IPS-18c (cell line): ENCODE measurements at regions not wholly inside any gene's neighbourhood (a gene's known extent, or its start where the extent isn't known, plus 50 kb on each side); places are given as distances from the start of the nearest gene placed in this dataset.

ENCODE experiments used
- H3K4me3 ChIP-seq: 2 replicates; pipeline ENCODE4 v1.7.0; 2013; ENCODE audit warnings: low read depth, mild to moderate bottlenecking, low read length, moderate library complexity; ENCODE audit not compliant: insufficient read depth
- H3K9me3 ChIP-seq: one replicate; pipeline ENCODE4 v1.6.1; 2013; ENCODE audit warnings: mild to moderate bottlenecking, low read length, moderate library complexity; ENCODE audit not compliant: control insufficient read depth, insufficient read depth

DNA sequence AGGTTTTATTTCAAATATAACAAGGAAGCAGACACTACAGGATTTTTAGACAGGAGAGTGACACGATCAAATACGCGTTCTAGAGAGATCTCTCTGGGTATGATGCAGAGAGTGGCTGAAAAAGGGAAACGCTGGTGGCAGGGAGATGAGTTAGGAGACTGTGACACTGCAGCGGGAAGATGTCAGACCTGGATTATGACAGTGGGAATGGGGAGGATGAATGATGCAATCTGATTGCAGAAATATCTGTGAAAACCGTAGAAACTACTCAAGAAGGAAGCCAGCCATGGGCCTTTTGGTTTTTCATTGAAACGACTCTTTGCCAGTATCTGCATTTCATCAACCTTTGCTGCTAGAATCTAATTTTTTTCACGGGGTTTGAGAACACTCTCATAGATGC lies 157.9 kb downstream of the FAM43A start:
- H3K9me3 ChIP-seq: no peaks in the 10 kb centered on the region
- no peak overlapping the region for H3K4me3 ChIP-seq

DNA sequence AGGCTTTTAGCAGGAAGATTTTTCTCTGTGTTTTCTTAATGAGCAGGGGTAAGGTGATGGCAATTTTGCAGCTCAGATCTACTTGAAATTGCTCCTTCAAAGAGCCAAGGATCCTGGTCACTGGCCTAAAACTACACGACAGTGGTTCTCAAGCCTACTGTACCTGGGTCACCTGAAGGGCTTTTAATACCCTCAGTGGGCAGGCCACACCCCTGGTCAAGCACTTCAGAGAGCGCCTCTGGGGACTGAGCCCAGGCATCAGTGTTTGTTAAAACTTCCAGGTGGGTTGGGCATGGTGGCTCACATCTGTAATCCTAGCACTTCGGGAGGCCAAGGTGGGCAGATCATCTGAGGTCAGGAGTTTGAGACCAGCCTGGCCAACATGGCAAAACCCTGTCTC lies 158.4 kb downstream of the FAM43A start:
- Histone ChIP-seq H3K9me3 (no peaks in the 10 kb centered on the region), H3K4me3 (no peak overlapping the region)

DNA sequence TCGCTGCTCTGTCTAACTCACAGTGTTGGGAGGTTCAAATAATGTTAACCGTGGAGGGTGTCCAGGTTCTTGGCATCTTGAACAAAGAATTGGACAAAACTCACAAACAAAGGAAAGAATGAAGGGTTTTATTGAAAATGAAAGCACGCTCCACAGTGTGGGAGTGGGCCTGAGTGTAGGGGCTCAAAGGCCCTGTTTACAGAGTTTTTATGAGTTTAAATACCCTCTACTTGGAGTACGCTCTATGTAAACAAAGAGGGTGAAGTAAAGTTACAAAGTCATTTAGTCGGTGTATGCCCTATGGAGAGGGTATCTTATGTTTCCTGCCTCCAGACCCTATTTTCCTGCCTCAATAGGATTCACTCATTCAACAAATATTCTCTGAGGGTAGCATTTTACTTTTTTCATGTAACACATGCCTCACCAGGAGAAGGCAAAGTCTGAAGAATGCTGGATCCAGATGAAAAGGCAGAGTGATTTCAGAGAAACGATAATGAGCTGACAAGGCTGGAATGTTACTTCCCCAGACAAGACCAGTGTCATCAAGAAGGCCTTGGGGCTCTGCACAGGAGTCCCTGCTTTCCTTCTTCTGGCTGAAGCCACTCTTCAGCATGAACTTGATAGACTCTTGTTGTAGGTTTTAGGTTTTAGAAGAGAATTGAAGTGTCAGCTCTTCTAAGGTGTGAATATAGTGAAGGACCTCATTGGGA lies 163.6 kb downstream of the FAM43A start:
- Histone ChIP-seq H3K9me3 (peaks cover 2% of the 10 kb centered on the region), H3K4me3 (no peak overlapping the region)

DNA sequence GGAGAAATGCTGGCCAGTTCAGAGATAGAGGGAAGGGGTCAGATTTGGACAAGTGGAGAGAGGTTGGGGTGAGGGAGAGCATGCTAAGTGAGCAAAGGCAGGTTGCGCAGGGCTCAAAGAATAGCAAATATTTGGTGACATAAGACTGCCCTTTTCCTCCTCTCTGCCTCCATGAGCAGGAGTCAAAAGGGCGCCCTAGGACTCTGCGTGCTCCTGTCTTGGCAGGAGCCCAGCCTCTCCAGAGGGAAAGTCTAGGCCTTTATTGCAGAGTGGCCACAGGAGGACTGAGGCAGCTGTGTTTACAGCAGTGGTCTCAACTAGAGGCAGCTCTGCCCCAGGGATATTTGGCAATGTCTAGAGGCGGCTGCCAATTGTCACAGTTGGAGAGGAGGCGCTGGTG lies 165.6 kb downstream of the FAM43A start:
- Histone ChIP-seq H3K9me3 (peaks cover 2% of the 10 kb centered on the region), H3K4me3 (no peak overlapping the region)

DNA sequence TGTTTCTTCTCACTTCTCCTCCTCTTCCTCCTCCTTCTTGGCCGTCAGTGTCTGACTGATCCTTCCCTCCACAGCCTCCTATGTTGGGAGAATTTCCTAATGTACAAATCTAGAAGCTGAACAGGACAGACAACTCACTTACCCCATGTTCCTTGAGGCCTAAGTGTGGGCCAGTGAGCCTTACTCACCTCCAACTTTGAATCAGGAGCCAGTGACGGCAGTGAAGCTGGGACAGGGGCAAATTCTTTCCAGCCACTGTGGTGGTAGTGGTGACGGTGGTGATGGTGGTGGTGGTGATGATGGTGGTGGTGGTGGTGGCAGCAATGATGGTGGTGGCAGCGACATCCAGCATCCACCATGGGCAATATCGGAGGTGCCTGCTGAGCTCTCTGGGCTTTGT lies 166.3 kb downstream of the FAM43A start:
- no peak overlapping the region for H3K4me3 ChIP-seq
- peaks cover 2% of the 10 kb centered on the region for H3K9me3 ChIP-seq

DNA sequence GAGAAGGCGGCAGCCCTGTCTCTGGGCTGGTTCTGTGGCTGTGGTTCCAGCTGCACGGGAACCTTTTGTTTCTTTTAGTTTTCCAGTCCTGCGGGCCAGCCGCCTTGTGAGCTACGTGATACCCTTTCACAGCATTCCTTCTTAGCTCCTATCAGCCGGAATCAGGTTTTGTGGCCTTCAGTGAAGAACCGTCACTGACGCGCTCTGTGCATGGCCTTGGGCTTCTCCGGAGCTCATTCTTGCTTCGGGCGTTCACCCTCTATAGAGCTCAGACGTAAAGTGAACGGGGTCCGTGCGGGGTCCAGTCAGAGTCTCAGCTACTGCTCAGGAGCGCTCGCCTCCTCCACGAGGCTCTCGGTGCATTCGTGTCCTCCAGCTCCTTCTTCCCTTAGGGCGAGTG lies 166.7 kb downstream of the FAM43A start:
- no peak overlapping the region for H3K4me3 ChIP-seq
- peaks cover 2% of the 10 kb centered on the region for H3K9me3 ChIP-seq

DNA sequence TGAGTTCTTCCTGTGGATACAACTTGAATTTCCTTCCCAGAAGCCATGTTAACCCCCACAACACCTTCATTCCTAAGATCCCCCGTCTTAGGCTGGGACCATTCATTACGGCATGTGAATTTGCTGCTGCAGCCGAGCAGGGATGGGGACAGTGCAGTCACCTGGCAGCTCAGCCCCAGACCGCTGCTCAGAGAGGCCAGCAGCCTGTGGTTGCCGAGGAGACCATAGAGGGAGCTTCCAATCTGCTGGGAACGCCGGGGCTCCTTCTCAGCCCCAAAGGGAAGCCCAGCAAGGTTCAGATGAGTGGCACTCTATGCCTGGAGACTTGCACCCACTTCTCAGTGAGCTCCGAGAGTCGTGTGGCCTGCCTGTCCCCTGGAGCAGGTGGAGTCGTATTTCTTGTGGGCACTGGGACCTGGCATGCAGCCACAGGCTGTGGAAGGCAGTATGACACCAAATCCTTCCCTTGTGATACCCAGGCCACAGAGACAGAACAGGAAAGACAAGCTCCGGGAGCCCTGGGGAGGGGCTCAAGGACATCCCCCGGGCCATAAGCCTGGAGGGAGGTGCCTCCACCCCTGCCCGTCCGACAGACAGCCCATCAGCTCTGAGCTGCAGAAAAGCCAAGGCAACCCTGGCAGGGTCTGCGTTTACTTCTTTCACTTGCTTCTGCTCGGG lies 167.3 kb downstream of the FAM43A start:
- Histone ChIP-seq H3K4me3 (no peak overlapping the region), H3K9me3 (peaks cover 2% of the 10 kb centered on the region)

DNA sequence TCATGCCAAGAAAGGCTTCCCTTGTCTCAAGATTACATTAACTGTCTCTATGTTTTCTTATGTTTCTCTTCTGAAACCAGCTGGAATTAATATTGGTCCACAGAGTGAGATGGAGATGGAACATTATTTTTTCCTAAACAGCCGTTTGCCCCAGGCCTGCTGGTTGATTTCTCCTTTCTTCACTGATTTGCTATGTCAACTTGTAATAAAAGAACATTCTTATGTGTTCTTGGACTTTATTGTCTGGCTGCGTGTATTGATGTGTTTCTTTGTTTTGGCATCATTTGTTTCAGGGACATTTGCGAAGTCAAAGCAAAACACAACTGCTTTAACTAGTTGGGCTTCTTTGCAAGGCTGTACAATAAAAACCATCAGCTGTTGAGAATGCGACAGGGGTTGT lies 168.5 kb downstream of the FAM43A start:
- H3K4me3 ChIP-seq: no peak overlapping the region

DNA sequence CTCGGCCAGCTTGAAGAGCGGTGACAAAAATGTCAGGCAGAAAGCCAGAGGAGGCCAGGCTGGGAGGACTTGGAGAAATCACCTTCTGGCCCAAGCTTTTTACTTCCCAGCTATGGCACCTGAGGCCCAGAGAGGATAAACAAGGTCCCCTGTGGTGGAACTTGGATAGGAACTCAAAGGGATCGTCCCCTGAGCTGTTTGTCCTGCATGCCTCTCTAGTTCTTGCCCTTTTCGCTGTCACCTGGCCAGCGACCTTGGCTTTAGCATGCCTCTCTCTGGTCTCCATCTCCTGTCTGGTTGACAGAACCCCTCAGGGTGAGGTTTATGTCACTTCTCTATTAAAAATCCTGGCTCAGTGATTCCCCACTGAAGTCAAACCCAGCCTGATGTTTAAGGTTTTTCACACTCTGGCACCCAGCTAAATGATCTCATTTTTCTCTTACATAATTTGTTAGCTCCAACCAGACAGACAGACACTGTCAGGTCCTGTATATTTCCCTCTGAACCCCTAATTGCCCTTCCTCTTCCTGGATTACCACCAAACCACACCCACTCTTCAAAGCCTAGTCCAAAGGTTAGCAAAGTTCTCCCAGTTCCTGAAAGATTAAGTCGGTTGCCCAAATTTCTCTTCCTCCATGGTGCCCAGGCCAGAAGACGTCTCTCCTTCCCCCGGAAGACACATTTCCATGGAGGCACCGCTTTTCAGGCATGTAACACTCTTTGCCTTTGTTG lies 169.1 kb downstream of the FAM43A start:
- H3K9me3 ChIP-seq: peaks cover 2% of the 10 kb centered on the region
- no peak overlapping the region for H3K4me3 ChIP-seq

More for the DNA sequence above, 168.5 kb downstream of the FAM43A start:
- H3K9me3 ChIP-seq: peaks cover 2% of the 10 kb centered on the region

DNA sequence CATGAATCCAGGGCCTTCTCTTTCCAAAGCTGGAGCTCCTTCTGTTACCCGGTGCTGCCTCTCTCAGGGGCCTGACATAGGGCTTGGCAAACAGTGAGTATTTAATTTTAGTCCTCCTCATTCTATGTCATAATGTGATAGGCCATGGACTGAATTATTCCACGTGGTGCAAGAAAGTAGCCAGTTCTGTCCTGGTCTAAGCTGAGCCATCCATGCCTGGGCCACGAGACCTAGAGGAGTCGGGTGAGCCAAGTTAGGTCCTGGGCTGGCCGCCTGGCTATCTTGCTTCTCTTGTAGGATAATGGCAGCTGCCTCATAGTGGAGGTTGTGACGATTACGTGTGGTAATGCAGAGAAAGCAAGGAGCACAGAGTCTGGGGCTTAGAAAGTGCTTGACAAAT lies 170.6 kb downstream of the FAM43A start:
- Histone ChIP-seq H3K9me3 (no peaks in the 10 kb centered on the region), H3K4me3 (no peak overlapping the region)

DNA sequence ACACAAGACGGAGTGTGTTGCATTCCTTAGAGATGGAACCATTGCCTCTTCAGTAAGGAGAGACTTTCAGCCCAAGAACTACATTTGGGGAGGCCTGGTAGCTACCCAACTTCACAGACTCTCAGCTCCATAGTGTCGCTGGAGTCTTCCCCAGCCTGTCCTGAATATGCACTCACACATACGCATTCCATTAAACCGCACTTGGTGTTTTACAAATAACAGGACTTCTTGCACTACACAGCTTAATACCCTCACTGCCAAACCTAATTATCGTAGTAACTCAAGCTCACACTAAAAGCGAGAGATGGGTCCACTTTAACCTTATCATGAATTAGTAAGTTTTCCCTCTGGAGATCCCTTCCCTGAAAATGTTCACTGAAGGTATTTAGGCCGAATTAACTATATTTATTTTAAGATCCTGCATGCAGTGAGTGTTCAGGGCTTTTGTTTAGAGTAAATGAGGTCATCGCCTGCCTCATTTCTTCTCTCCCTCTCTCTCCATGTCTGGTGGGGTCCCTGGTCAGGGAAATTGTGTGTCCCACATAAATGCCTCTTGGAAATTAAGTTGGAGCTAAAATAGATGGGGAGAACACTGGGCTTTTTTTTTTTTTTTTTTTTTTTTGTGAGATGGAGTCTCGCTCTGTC lies 171.9 kb downstream of the FAM43A start:
- no peaks in the 10 kb centered on the region for H3K9me3 ChIP-seq
- H3K4me3 ChIP-seq: no peak overlapping the region

DNA sequence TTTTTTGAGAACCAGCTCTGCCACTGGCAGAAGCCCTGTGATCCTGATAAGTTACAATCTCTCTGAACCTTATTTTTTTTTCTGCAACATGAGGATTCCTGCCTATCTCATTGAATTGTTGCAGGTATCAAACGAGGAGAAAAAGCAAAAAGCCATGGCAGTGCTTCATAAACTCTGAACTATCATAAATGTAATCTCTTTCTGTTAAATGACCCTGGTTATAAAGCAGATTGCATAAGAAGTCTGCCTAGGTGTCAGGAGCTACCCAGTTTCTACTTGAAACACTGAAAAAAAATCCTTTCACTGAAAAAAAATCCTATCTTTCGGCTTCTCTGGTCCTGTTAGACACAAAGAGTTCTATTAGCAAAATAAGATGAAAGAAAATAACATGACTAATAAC lies 172.7 kb downstream of the FAM43A start:
- no peaks in the 10 kb centered on the region for H3K9me3 ChIP-seq

DNA sequence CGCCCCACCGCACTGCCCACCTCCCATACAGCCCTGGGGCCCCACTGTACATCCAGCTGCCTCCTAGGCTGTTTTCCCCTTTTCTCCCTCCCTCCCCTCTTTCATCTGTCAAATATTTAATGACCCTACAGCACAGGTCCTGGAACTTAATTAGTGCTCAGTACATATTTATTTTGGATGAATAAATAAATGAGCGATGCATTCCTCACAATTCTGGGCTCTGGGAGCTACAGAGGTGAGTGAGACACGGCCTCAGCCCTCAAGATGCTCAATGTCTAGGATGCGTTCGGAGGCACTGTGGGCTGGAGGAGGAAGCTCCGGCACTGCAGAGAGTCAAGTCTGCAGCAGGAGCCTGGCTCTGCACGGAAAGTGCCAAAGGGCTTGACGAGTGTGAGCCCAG lies 175.0 kb downstream of the FAM43A start:
- H3K9me3 ChIP-seq: no peaks in the 10 kb centered on the region
- no peak overlapping the region for H3K4me3 ChIP-seq

More for the DNA sequence above, 172.7 kb downstream of the FAM43A start:
- H3K4me3 ChIP-seq: no peak overlapping the region

DNA sequence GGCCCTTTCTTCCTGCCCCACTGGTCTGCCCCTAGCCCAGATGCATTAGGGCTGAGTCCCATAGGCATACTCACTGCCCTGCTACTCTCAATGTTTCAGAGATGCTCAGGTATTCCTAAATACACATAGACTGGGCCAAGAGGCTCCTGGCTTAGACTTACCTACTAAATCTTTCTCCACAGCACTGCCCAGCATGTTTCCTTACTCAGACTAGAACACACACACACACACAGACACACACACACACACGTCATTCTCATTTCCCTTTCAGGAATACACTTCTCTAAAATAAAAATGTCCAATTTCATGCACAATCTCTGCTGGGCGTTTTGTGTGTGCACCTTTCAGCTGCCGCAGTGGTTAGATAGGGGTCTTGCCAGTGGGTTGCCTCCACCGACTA lies 175.7 kb downstream of the FAM43A start:
- Histone ChIP-seq H3K4me3 (no peak overlapping the region), H3K9me3 (no peaks in the 10 kb centered on the region)

DNA sequence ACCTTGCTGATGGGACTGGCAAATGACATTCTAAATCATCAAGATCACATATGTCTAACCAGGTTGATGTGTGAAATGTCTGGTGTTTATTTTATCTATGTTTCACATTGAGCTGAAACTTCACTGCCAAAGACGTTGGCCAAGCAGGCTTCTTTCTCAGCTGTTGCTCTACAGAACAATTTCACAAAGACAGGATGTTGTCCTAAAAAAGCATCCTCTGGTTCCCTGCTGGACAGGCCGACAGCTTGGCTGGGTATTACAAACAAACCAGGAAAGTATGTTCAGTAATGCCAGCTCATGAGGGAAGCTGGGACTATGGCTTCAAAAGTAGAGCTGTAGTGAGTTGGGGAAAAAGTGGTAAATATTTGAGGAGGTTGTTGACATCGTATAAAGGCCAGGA lies 179.4 kb downstream of the FAM43A start:
- Histone ChIP-seq H3K4me3 (no peak overlapping the region), H3K9me3 (no peaks in the 10 kb centered on the region)

DNA sequence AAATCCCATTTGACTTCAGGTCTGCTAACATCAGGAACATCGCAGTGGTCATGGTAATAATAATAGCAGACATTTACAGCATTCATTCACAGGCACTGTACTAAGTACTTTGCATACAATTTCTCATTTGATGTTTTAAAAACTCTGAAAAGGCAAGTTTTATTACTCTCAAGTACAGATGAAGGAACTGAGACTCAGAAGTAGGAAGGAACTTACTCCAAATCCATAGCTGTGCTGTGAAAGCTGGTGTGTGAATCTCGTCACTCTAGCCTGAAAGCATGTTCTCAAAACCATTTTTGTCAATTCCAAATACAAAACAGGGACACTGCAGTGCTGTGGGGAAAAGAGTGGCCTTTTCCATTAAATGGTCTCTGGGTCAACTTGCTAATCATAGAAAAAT lies 179.9 kb downstream of the FAM43A start:
- H3K4me3 ChIP-seq: no peak overlapping the region
- no peaks in the 10 kb centered on the region for H3K9me3 ChIP-seq

DNA sequence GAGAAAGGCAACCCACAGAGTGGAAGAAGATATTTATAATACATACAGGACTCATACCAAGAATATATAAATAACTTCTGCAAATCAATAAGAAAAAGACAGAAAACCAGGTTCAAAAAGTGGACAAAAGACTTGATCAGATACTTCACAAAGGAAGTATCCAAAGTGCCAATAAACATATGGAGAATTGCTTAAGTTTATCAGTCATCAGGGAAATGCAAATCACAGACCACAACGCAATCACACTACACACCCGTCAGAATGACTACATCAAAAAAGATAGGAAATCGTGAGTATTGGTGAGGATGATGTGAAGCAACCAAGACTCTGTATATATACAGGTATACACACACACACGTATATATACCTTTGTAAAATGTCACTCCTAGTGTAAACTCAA lies 180.6 kb downstream of the FAM43A start:
- no peaks in the 10 kb centered on the region for H3K9me3 ChIP-seq
- H3K4me3 ChIP-seq: no peak overlapping the region
